OCI-M2 (cell line): ENCODE measurements at regions not wholly inside any gene's neighbourhood (a gene's known extent, or its start where the extent isn't known, plus 50 kb on each side); places are given as distances from the start of the nearest gene placed in this dataset.

Source experiments
- DNase-seq: peaks from one replicate; lab custom pipeline; 2025; ENCODE audit not compliant: unreplicated experiment; lab: John Stamatoyannopoulos, UW

GRCh38 chr15:62459875-62460274, 294.8 kb upstream of the C2CD4B start:
- no peak for DNase-seq

- no peak for DNase-seq
Observed at GRCh38 chr15:62462268-62462667, 297.2 kb upstream of the C2CD4B start.

DNA sequence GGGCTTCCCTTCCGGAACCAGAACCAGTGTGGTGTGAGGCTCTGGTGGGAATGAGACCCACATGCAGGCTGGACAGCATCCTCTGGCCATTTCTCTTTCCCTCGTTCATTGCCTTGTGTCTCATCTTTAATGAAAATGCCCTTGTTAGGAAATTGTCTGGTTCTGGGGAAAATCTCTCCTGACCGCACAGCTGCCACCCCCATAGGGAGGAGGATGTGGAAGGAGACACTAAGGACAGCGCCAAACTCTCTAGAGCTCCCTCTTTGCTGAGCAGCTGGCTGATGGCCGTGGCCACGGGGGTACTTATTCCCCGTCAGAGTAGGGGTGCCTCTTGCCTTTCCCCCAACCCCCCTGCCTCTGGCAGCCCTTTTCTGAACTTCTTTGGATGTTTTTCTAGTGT, 297.6 kb upstream of the C2CD4B start:
- DNase-seq, result no peak

DNA sequence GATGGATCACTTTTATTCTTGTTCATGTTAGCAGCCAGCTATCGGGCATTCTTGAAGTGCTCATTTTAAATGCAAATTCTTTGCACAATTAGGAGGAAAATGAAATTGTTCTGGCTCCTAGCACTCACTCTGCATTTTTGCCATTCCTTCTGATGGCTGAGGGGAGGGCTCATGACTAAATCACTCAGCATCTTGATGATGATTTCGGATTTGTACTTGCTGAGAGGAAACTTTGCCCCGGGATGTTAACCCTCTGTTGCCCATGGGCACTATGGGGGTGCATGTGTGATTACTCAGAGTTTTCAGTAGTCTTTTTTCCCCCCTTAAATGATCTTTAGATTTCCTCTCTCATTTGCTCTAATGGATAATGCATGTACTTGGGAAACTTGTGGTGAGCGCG, 299.6 kb upstream of the C2CD4B start:
- no peak for DNase-seq

DNA sequence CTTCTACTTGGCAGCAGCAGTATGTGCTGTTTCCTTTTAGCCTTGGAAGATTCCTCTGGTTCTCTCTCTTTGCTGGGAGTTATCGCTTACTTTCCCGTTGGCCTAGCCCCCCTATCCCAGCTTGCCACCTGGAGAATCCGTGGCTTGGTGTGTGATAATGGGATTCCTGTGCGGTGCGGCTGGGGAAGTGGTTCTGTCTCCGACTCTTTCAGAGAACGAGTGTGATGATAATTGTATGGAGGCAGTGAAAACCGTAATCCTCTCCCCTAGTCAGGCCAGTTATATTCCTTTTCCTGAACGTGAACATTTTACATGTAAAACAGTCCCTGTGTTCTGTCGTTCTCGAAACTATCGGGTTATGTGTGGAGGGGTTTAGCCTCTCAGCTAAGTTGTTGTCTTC, 300.1 kb upstream of the C2CD4B start:
- DNase-seq, result no peak

GRCh38 chr15:62469478-62469873, 304.4 kb upstream of the C2CD4B start:
- DNase-seq, result no peak

DNA sequence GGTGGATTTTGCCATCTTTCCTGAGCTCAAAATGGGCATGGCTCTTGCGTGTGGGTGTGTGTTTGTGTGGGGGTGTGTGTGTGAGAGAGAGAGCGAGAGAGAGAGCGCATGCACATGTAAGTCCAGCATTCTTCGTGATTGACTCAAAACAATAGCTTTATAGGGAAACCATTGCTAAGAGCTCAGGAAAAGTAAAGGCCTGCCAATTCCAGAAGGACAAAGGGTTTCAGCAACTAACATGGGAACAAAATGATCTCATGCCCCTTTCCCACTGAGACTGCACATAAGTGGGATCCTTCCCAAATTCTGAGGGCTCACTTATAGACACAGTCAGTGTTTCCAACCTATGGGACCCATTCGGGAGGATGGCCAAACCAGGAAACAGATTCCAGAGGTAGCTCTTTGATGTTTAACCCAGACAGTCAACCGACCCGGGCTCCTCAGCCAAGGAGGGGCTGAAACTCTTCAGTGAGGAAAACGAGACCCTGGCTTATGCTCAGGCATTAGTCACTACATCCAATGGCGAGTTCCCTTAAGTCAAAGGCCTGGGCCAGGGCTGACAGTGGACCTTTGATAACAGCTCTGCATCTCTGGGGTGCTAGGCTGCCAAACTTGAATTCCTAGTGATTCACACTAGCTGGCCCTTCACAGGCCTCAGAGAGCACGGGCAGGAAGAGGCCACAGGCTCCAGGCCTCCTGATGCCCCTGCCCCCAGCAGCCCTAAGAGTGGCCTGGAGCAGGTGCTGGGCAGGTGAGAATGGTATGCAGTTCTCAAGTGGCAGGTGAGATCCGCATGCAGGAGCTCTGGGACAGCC, 305.0 kb upstream of the C2CD4B start:
- no peak for DNase-seq

DNA sequence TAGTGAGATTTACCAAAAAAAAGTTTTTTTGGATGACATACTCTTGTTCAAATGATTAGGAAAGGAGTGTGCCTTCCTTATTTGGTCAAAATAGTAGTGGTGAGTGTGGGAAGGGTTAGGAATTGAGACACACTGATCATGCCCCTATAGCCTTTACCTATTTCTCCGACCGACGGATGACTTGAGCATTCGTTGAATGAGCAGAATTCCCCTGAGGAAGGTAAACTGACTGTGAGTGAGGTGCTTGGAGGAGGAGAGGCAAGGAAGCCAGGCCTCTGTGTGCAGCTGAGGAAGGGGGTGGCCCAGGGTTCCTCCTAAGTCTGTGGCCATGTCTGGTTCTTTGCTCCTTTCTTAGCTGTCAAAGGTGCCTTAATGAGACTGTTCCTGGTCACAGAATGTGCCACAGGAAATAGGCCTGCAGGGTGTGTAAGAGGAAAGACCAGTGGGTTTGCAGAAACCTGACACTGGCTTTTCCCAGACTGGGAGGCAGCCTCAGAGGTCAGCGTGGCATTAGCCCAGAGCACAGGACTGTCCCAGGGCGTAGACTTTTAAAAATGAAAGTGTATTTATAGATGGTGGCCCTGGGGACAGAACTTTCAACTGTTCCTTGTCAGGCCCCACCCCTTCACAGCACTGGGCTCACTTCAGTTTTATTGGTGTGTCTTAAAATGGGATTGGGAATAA, 307.7 kb upstream of the C2CD4B start:
- no peak for DNase-seq

DNA sequence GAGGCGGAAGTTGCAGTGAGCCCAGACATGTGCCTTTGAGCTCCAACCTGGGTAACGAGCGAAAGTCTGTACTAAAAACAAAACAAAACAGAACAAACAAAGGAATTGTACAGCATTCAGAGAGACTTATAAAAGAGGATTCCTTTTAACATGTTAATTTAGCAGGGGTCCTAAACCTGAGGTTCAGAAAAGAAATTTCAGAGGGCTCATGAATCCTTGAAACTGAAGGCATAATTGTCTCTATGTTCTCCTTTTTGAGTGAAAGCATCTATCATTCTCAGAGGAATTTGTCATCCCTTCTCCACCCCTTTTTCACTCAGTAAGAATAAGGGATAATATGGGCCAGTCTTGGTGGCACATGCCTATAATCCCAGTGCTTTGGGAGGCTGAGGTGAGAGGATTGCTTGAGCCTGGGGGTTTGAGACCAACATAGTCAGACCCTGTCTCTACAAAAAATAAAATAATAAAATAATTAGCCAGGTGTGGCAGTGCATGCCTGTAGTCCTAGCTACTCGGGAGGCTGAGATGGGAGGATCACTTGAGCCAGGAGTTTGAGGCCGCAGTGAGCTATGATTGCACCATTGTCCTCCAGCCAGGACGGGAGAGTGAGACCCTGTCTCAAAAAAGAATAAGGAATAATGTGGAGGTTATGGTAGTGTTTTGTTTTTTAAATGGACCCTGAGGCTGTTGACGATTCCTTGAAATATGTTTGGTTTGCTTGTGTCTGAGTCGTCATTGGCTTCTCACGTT, 309.1 kb upstream of the C2CD4B start:
- no peak for DNase-seq

DNA sequence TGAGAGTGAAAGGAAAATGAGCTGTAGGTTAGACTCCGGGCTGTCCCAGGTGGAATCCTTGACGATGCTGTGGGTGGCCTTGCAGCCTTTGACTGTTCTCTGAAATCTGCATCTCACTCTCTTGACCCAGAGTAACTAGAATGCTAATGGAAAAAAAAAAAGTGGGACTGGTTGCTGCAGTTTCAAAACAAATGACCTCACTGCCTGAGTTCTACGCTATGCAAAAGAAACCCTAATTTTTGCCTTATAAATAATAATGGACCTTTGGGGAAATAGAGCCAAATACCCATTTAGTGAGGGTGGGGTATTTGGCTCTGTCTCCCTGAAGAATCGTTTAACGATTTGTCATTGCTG, 309.7 kb upstream of the C2CD4B start:
- no peak for DNase-seq

- no peak for DNase-seq
Observed at GRCh38 chr15:62475591-62475990, 310.5 kb upstream of the C2CD4B start.

DNA sequence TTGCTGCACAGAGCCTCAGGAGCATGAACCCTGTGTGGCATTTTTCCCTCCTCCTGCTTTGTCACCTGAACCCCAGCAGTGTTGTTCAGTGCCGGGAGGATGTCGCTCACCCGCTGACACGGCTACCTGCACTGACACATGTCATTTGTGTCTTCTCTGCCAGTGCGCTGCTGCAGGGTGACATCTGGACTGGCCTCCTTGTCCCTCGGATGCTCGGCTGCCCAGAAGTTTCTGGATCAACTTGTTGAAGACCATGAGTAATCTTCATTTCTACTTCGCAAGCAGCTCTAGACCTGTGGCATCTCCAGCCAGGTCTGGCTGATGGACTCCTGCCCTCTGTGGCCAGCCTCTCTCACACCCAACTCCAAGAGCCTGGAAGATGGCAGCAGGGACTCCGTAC, 311.1 kb upstream of the C2CD4B start:
- DNase-seq, result no peak

DNA sequence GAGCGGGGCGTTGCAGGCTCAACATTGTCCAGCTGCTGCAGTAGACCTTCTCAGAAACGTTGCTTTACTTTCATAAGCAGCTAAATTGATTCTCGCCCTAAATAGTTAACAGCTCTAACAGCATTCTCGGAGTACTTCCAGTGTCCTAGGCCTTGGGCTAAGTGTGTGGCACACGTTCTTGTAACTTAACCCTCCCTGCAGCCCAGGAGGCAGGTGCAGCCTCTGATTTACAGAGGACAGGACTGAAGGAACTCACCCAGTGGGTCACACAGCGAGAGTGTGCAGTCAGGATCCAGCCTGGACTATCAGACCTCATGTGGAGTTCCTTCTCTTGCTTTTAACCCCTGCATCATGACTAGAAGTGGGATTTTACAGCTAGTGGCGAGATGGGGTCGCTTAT, 312.8 kb upstream of the C2CD4B start:
- no peak for DNase-seq

DNA sequence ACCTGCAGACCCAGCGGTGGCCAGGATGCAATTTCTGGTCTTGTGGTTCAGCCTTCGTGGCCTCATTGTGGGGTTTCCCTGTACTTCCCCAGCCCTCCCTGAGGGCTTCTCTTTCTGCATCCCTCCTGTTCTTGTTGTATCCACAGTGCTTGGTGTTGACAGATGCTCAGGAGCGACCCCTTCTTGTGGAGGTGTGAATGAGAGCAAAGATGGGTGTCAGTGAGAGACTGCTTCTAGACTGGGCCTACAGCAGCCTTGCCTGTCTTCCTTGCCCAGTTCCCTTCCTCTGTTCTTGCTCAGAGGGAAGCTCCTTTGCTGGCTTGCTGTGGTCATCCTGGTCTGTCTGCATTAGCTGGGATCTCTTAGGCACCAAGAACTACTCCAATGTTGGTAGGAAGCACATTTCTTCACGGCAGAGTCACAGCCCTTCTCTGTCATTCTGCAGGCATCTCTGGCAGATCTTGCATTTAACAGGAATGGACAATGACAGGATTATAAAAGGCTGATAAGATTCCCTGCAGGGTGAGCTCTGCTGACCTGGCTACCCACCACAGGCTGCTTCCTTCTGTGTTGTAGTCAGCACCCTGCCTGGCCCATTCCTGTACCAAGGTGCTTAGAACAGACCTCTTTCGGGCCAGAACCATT, 317.8 kb upstream of the C2CD4B start:
- DNase-seq, result no peak

- DNase-seq, result no peak
Observed at GRCh38 chr15:62483814-62484213, 318.7 kb upstream of the C2CD4B start.

DNA sequence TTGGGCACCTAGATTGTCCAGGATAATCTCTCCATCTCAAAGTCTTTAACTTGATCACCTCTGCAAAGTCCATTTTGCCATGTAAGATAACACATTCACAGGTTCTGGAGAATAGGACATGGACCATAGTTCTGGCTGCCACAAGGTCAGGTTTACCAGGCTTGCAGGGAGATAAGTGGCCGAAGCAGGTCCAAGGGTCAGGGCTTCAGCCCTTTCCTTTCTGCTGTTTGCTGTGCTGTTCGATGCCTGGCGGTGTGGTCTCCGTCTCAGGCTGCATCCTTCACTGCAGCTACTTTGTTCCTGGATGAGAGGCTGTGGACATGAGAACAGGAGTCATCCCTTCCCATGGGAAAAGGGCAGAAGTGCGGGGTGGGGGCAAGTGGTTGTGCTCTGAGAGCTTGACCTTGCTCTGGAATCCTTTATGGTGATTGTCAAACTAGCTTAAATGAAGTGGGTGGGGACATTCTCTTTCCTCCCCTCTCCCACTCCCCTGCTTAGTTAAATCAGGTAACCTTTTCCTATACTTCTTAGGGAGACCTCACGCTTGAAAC, 320.2 kb upstream of the C2CD4B start:
- DNase-seq, result no peak

DNA sequence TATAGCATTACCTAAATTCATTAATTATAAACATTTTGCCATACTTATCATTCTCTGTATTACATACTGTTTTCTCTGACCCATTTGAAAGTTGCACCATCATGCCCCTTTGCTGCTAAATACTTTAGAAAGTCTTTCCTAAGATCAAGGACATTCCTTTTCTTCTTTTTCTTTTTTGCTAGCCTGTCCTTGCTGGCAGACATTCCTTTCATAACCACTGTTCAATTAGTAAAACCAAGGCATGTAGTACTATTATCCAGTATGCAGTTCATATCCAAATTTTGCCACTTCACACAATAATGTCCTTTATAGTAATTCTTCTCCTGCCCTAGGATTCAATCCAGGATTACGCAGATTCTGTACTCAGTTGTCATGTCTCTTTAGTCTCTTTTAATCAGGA, 321.0 kb upstream of the C2CD4B start:
- DNase-seq, result no peak

DNA sequence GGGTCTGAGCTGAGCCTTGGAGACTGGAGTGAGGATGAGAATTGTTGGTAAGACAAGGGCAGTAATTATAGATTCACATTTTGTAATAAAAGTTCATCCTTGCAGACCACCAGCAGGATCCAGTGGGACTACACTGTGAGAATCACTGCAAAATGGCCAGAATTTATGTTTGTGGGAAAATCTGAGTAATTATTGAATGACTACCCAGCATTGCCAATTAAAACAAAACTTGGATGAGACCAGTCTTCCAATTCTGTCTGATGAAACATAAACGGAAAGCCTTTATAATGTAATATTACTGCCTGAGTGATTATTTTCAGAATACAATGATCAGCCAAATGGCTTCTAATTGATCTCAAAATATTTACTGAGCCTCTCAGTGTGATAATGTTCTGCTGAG, 323.3 kb upstream of the C2CD4B start:
- no peak for DNase-seq

DNA sequence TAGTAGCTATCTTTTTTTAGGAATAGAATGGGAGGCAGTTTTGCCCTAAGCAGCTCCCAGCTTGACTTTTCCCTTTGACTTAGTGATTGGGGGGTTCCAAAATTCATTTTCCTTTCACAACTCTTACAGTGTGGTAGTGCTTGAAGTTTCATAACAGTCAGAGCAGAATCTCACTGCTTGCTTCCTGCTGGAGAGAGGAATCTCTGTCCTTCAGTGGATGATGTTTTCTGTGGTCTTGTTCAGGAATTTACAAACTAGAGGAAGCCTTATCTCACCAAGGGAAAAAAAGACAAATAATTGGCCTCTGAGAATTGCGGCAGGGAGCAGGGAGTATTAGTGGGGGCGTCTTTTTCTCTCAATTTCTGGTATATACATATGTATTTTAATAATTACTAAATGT, 326.6 kb upstream of the C2CD4B start:
- no peak for DNase-seq

GRCh38 chr15:62492900-62493299, 327.8 kb upstream of the C2CD4B start:
- no peak for DNase-seq

- no peak for DNase-seq
Observed at GRCh38 chr15:62494197-62494596, 329.1 kb upstream of the C2CD4B start.
